Breast epithelium (tissue), 3 donors: ENCODE measurements at regions not wholly inside any gene's neighbourhood (a gene's known extent, or its start where the extent isn't known, plus 50 kb on each side); places are given as distances from the start of the nearest gene placed in this dataset.

Experiments used
- CTCF ChIP-seq, 3 donors: fragments of 450-650 bp; IDR thresholded peaks; one replicate each; pipeline ENCODE4 v1.5.1; 2016 to 2017; ENCODE audit warnings: antibody characterized with exemption in 3 of 3, mild to moderate bottlenecking in 3 of 3, moderate library complexity in 3 of 3
- POLR2A ChIP-seq: fragments of 450-650 bp; IDR thresholded peaks from one replicate; pipeline ENCODE4 v1.6.1; 2016; ENCODE audit warnings: antibody characterized with exemption, mild to moderate bottlenecking, moderate library complexity
- POLR2AphosphoS5 ChIP-seq, 3 donors: sonication (generic); formaldehyde crosslinking; IDR thresholded peaks; one replicate each; pipeline ENCODE4 v1.6.1; 2017; ENCODE audit warnings: antibody characterized with exemption in 3 of 3

- TF ChIP-seq CTCF (IDR thresholded peaks at IDR 0.05) (no peak), POLR2A (no peak), POLR2AphosphoS5 (IDR thresholded peaks at IDR 0.05) (no peak)
These were observed 325.5 kb upstream of the PTGER4 start for GRCh38 chr5:40354171-40354570.
